G401 (cell line): ENCODE measurements at regions not wholly inside any gene's neighbourhood (a gene's known extent, or its start where the extent isn't known, plus 50 kb on each side); places are given as distances from the start of the nearest gene placed in this dataset.
A peak's percentile ranks its signal among the peaks of the same experiment; 100 is the strongest.

ENCODE experiments used
- DNase-seq: peaks from one replicate; pipeline ENCODE4 v3.0.0-alpha.2; 2015; ENCODE audit warnings: low spot score
- in situ Hi-C: cut with HindIII; loops from 2 replicates; pipeline ENCODE4 v1.10.0; 2016; ENCODE audit warnings: low sequenced_read_pairs, mixed read lengths

- in situ Hi-C loops, result no loop called here
- DNase-seq, result no peak
Measured at GRCh38 chr13:31891472-31891871, 140.1 kb upstream of the FRY start.

GRCh38 chr13:31894931-31895330, 136.6 kb upstream of the FRY start:
- in situ Hi-C loops, result no loop called here
- no peak for DNase-seq

GRCh38 chr13:31895691-31896090, 135.9 kb upstream of the FRY start:
- no peak for DNase-seq
- in situ Hi-C loops, result no loop called here

- DNase-seq, result no peak
- in situ Hi-C loops, result no loop called here
Measured at GRCh38 chr13:31896427-31896826, 135.1 kb upstream of the FRY start.

GRCh38 chr13:31898378-31899071, 133.0 kb upstream of the FRY start:
- in situ Hi-C loops, result no loop called here

GRCh38 chr13:31901985-31902384, 129.6 kb upstream of the FRY start:
- no peak for DNase-seq
- in situ Hi-C loops, result no loop called here

More at GRCh38 chr13:31898378-31899071, 133.0 kb upstream of the FRY start:
- DNase-seq, result peak; percentile 69

GRCh38 chr13:31903111-31903815, 128.3 kb upstream of the FRY start:
- no peak for DNase-seq
- in situ Hi-C loops, result no loop called here

GRCh38 chr13:31904941-31905824, 126.4 kb upstream of the FRY start:
- in situ Hi-C loops, result no loop called here
- DNase-seq, result no peak

- in situ Hi-C loops, result no loop called here
- DNase-seq, result no peak
Measured at GRCh38 chr13:31905961-31906360, 125.6 kb upstream of the FRY start.

GRCh38 chr13:31908696-31909411, 122.7 kb upstream of the FRY start:
- in situ Hi-C loops, result no loop called here
- no peak for DNase-seq

- peak; percentile 86 for DNase-seq
- in situ Hi-C loops, result no loop called here
Measured at GRCh38 chr13:31909864-31910551, 121.6 kb upstream of the FRY start.

- in situ Hi-C loops, result no loop called here
- no peak for DNase-seq
Measured at GRCh38 chr13:31910633-31911032, 120.9 kb upstream of the FRY start.

GRCh38 chr13:31912647-31913401, 118.8 kb upstream of the FRY start:
- DNase-seq, result peak; percentile 28
- in situ Hi-C loops, result no loop called here

GRCh38 chr13:31913459-31913858, 118.1 kb upstream of the FRY start:
- in situ Hi-C loops, result no loop called here
- DNase-seq, result no peak

- no peak for DNase-seq
- in situ Hi-C loops, result no loop called here
Measured at GRCh38 chr13:31914843-31915242, 116.7 kb upstream of the FRY start.

- in situ Hi-C loops, result no loop called here
Measured at GRCh38 chr13:31918707-31919106, 112.9 kb upstream of the FRY start.

GRCh38 chr13:31919241-31919640, 112.3 kb upstream of the FRY start:
- in situ Hi-C loops, result no loop called here
- DNase-seq, result no peak

More at GRCh38 chr13:31918707-31919106, 112.9 kb upstream of the FRY start:
- DNase-seq, result peak; percentile 70
